ENCODE measurements at regions not wholly inside any gene's neighbourhood (a gene's known extent, or its start where the extent isn't known, plus 50 kb on each side); places are given as distances from the start of the nearest gene placed in this dataset.
"Not testable (repeated sequence)": the region's sequence is repeated elsewhere in the genome, so short reads cannot be mapped to it uniquely, and the experiment has no call there.

GRCh38 chr2:180829261-180829660 is 151.1 kb upstream of the UBE2E3 start:
- DNase-seq = no peak

GRCh38 chr2:180828756-180829155 is 151.6 kb upstream of the UBE2E3 start:
- DNase-seq = no peak

GRCh38 chr2:180823546-180824141 is 156.8 kb upstream of the UBE2E3 start:
- no peak for DNase-seq

DNA sequence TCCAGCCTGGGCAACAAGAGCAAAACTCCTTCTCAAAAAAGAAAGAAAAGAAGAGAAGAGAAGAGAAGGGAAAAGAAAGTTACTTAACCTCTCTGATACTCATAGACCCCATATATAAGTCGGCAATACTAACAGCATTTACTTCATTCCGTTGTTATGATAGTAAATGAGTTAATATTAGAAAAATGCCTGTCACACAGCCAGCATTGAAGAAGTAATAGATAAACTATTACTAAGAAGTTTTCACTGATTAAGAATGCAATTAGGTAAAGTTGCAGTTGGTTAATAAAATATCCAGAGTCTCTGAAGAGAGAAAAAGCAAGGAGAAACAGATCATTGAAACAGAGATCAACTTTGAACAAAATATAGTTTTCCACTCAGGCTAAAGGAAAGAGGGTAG is 161.3 kb upstream of the UBE2E3 start:
- DNase-seq = no peak

DNA sequence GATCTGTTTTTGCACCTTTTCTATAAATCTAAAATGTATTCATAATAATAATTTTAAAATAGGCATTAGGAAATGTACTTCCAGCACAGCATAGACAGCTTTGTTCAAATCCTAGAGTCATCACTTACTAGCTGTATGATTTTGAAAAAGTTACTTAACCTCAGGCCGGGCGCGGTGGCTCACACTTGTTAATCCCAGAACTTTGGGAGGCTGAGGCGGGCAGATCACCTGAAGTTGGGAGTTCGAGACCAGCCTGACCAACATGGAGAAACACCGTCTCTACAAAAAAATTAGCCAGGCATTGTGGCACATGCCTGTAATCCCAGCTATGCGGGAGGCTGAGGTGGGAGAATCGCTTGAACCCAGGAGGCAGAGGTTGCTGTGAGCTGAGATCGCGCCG is 161.7 kb upstream of the UBE2E3 start:
- not testable (repeated sequence) for DNase-seq

- DNase-seq = no peak
These were observed 181.3 kb upstream of the UBE2E3 start for GRCh38 chr2:180799141-180799540.

DNA sequence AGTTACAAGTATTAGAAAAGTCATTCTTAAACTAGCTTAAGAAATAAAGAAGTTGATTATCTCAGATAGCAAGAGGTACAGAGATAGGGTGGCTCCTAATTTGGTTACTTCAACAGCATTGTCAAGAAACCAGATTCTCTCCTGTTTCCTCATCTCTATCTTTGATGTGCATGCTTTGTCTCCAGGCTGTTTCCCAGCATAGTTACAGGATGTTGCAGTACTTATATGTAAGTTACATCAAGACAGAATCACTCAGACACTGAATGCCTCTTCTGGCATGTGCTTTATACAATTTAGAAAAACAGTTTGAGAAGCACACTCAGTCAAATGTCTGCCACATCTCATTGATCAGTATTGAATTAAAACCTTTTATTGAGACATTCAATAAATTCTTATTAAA is 189.5 kb upstream of the UBE2E3 start:
- DNase-seq = no peak

- DNase-seq = no peak
These were observed 193.1 kb upstream of the UBE2E3 start for GRCh38 chr2:180787330-180787729.

DNA sequence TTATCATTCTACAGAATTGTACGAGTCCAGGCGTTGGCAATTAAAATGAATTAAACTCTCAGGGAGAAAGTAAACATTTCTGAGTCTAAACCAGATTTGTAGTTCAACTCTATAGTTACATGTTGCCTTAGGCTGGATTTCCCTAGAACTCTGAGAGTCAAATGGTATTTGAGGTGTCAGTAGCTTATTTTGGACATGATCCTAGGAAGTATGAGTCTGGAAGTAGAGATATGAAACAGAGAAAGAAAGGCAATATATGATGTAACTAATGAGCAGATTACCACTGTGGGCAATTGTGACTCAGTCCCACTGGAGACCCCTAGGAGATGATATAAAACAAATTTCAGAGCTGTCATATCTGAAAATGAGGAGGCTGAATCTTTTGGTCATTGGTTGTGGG is 199.1 kb upstream of the UBE2E3 start:
- DNase-seq = no peak

DNA sequence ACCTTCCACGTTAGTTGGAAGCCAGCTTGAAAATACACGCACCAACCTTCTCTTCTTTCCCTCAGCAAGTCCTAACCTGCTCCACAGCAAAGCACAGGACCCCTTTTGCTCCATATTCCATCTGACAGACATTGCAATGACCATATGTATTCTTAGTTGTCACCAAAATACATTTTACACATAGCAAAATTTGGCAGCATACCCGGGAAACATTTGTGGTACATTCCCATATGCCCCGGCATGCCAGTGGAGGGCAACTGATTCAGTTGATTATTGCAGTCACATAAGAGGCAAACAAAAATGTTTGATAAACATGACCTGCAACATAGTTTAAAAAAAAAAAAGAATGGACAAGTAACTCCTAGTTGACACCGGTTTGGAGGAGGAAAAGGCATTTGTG is 202.1 kb upstream of the UBE2E3 start:
- no peak for DNase-seq

DNA sequence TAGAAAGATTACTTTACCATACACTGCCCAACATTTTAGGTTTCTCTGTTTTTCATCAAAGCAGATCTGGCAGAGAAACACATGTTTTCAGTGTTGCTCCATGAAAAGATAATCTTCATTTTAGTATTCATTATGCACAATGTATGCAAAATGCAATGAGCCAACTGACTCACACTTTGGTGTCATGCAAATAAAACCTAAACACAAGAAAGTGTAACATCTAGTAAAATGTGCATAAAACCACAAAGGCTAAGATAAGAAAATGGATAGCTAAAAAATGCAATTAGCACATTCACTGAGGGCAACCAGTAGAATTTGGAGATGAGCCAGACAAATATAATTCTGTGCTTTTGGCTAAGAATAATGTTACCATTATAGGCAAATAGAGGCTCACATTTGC is 203.5 kb upstream of the UBE2E3 start:
- DNase-seq = no peak

DNA sequence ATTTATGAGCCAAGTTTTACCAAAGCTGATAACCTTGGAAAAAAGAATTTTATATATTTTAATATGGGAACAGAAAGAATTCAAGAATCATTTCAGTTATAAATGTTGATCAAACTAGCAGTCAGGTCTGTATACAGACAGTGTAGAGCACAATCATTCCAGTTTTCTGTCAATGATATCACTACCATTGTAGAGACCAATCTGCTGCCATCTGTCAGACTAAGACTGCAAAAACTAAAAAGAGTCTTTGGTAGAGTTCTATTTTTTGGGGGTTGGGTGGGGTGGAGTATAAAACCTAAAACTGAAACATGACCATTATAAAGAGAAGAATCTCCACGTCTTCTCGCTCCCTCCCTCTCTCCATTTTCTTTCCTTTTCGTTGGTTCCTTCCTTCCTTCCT is 204.7 kb upstream of the UBE2E3 start:
- DNase-seq = no peak

- not testable (repeated sequence) for DNase-seq
These were observed 215.1 kb upstream of the UBE2E3 start for GRCh38 chr2:180765316-180765715.

- no peak for DNase-seq
These were observed 217.0 kb upstream of the UBE2E3 start for GRCh38 chr2:180763263-180763989.

DNA sequence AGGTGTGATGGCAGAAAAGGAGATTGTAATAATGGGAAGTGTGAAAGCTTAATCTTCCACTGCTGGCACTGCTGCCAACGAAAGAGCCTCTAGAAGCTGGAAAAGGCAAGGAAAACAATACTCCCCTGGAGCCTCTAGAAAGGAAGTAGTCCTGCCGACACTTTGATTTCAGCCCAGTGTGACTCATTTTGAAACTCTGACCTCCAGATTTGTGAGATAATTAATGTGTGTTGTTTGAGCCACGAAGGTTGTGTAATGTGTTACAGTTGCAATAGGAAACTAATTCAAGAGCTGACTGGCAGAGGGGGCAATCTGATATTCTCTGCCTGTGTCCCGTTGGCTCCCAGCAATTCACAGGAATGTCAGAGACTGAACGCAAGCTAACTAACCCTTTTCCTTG is 219.2 kb upstream of the UBE2E3 start:
- DNase-seq = no peak

GRCh38 chr2:180759631-180760030 is 220.8 kb upstream of the UBE2E3 start:
- no peak for DNase-seq

DNA sequence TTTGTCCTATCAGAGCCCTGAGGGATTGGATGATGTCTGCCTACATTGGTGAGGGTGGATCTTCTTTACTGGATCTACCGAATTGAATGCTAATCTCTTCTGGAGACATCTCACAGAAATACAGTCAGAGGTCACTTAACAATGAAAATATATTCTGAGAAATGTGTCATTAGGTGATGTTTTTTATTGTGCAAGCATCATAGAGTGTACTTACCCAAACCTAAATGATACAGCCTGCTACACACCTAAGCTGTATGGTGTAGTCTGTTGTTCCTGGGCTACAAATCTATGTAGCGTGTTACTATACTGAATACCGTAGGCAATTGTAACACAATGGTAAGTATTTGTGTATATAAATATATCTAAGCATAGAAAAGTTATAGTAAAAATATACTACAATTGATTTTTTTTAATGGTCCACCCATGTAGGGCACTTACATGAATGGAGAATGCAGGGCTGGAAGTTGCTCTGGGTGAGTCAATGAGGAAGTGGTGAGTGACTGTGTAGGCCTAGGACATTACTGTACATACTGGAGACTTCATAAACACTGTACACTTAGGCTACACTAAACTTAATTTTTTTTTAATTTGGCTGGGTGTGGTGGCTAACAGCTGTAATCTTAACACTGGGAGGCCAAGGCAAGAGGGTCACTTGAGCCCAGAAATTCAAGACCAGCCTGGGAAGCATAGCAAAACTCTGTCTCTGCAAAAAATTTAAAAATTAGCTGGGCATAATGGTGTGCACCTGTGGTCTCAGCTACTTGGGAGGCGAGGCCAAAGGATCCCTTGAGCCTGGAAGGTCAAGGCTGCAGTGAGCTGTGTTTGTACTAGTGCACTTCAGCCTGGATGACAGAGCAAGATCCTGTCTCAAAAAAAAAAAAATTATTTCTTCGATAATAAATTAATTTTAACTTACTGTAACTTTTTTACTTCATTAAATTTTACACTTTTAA is 226.3 kb upstream of the UBE2E3 start:
- DNase-seq = no peak

DNA sequence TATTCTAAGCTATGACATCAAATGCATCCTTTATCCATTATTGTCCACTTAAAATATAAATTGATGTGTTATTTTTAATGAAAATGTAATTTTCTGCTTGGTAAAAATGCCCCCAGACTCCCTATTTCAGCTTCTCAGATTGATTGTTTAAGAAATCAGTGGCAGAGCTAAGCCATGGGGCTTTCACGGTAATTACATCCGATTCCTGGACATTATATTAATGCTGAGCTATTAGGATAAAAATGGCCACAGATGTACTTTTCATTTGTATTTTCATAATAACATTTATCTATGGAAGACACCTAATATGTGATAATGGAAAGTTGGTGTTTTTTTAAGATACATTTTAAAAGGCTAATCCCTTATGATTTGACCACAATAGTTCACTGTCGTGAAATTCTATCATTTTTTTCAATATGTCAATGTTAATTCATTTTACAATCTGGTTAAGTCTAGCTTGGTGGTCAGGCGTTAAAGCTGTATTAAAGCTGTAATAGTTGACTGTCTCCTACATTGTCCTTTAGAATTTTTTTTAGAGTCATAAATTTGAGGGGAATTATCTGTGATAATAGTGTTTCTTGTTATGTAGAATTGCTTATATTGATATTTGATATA is 229.0 kb upstream of the UBE2E3 start:
- DNase-seq = no peak

DNA sequence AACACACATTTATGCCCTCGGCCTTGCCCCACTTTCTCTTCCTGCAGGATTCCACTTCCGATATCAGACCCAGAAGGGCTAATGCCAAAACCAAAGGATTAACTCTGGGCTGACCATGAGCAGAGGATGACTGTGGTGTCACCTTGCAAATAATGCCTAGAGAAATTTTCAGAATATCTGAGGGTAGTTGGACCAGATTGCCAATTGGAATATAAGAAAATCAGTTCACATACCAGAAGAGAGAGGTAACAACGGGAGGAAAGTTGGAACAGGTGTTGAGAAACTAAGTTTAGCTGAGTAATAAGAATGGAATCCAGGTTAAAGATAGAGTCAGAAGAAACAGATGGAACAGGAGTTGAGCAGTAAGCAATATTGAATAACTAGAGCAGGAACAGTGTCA is 232.7 kb upstream of the UBE2E3 start:
- DNase-seq = no peak

GRCh38 chr2:180743401-180743800 is 237.0 kb upstream of the UBE2E3 start:
- no peak for DNase-seq

- no peak for DNase-seq
These were observed 237.6 kb upstream of the UBE2E3 start for GRCh38 chr2:180742801-180743200.

DNA sequence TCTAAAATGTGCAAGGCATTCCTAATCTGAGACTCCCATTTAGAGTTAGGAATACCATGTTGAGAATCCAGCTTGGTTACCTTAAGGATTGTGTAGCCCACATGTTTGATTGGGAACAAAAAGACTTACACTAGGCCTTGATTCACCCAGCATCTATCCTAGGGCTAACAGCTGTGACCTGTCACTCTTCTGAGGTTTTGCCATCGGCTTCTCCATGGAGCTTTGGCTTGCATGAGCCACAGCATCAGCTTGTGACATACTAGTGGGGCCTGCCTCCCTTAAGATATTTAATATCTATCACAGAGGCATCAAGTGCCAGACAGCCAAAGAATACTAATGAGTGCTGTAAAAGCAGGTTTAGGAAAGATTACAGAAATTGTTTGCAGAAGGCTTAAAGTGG is 241.3 kb upstream of the UBE2E3 start:
- no peak for DNase-seq

- DNase-seq = no peak
These were observed 244.6 kb upstream of the UBE2E3 start for GRCh38 chr2:180735799-180736198.

Data from activated naive CD4-positive, alpha-beta T cell treated with Interleukin-2 at 50 U/mL for 16 hours (primary cell).